HL-60 (cell line): ENCODE measurements at regions not wholly inside any gene's neighbourhood (a gene's known extent, or its start where the extent isn't known, plus 50 kb on each side); places are given as distances from the start of the nearest gene placed in this dataset.

ENCODE experiments used
- DNase-seq, 2 experiments: peaks; one replicate each; pipeline ENCODE4 v3.0.0-alpha.2; 2010 to 2020; ENCODE audit warnings: low read depth in 1 of 2, low spot score in 1 of 2
- H3K27ac ChIP-seq: fragments of 250-450 bp; sonication (Bioruptor Pico); replicated peaks from 2 replicates; pipeline ENCODE4 v1.5.1; 2020; ENCODE audit warnings: mild to moderate bottlenecking, moderate library complexity
- H3K27me3 ChIP-seq: fragments of 250-450 bp; sonication (Bioruptor Pico); 2 replicates; pipeline ENCODE4 v1.5.1; 2021; ENCODE audit warnings: mild to moderate bottlenecking, moderate library complexity; ENCODE audit not compliant: insufficient read depth, poor library complexity, severe bottlenecking
- H3K4me3 ChIP-seq: replicated peaks from 2 replicates; pipeline ENCODE4 v1.5.1; 2011; ENCODE audit warnings: mild to moderate bottlenecking, control low read depth, low read length; ENCODE audit not compliant: insufficient read depth
- GABPA ChIP-seq: IDR thresholded peaks from 2 replicates; pipeline ENCODE4 v1.6.1; 2012; ENCODE audit warnings: low read depth
- POLR2AphosphoS5 ChIP-seq: IDR thresholded peaks from 2 replicates; pipeline ENCODE4 v1.6.1; 2012; ENCODE audit warnings: low read depth
- SPI1 ChIP-seq: IDR thresholded peaks from 2 replicates; pipeline ENCODE4 v1.6.1; 2012; ENCODE audit warnings: low read depth, mild to moderate bottlenecking, borderline replicate concordance
- TF ChIP-seq, protein P1 (sequence below): IDR thresholded peaks from 2 replicates; pipeline ENCODE4 v1.6.1; 2012; ENCODE audit warnings: low read depth; ENCODE audit not compliant: insufficient replicate concordance
- TF ChIP-seq, protein P2 (sequence below): IDR thresholded peaks from one replicate; pipeline ENCODE4 v1.5.1; 2011; ENCODE audit warnings: low read length, control low read depth, inconsistent platforms; ENCODE audit not compliant: insufficient read depth

DNA sequence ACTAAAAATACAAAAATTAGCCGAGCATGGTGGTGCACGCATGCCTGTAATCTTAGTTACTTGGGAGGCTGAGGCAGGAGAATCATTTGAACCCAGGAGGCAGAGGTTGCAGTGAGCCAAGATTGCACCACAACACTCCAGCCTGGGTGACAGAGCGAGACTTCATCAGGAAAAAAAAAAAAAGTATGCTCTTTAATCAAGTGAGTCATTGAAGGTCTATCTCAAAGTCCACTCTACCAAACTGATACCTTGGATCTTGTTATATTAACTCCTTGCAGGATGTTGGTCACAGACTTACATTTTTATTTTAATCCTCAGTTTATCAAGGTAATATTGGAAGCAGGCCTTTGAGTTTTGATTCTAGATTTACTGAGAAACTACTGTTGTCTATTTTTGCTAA lies 348.7 kb downstream of the COL12A1 start:
- no peaks in the 10 kb centered on the region for H3K27me3 ChIP-seq
- no peak overlapping the region for H3K27ac ChIP-seq
- no peak overlapping the region for H3K4me3 ChIP-seq
- TF ChIP-seq POLR2AphosphoS5, result no peak
- TF ChIP-seq, protein P1, sequence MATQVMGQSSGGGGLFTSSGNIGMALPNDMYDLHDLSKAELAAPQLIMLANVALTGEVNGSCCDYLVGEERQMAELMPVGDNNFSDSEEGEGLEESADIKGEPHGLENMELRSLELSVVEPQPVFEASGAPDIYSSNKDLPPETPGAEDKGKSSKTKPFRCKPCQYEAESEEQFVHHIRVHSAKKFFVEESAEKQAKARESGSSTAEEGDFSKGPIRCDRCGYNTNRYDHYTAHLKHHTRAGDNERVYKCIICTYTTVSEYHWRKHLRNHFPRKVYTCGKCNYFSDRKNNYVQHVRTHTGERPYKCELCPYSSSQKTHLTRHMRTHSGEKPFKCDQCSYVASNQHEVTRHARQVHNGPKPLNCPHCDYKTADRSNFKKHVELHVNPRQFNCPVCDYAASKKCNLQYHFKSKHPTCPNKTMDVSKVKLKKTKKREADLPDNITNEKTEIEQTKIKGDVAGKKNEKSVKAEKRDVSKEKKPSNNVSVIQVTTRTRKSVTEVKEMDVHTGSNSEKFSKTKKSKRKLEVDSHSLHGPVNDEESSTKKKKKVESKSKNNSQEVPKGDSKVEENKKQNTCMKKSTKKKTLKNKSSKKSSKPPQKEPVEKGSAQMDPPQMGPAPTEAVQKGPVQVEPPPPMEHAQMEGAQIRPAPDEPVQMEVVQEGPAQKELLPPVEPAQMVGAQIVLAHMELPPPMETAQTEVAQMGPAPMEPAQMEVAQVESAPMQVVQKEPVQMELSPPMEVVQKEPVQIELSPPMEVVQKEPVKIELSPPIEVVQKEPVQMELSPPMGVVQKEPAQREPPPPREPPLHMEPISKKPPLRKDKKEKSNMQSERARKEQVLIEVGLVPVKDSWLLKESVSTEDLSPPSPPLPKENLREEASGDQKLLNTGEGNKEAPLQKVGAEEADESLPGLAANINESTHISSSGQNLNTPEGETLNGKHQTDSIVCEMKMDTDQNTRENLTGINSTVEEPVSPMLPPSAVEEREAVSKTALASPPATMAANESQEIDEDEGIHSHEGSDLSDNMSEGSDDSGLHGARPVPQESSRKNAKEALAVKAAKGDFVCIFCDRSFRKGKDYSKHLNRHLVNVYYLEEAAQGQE, result no peak
- TF ChIP-seq, protein P2, sequence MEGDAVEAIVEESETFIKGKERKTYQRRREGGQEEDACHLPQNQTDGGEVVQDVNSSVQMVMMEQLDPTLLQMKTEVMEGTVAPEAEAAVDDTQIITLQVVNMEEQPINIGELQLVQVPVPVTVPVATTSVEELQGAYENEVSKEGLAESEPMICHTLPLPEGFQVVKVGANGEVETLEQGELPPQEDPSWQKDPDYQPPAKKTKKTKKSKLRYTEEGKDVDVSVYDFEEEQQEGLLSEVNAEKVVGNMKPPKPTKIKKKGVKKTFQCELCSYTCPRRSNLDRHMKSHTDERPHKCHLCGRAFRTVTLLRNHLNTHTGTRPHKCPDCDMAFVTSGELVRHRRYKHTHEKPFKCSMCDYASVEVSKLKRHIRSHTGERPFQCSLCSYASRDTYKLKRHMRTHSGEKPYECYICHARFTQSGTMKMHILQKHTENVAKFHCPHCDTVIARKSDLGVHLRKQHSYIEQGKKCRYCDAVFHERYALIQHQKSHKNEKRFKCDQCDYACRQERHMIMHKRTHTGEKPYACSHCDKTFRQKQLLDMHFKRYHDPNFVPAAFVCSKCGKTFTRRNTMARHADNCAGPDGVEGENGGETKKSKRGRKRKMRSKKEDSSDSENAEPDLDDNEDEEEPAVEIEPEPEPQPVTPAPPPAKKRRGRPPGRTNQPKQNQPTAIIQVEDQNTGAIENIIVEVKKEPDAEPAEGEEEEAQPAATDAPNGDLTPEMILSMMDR, result no peak
- TF ChIP-seq GABPA, result no peak
- no peak for TF ChIP-seq SPI1
- DNase-seq, result no peak

GRCh38 chr6:74853991-74854390 lies 351.9 kb downstream of the COL12A1 start:
- TF ChIP-seq POLR2AphosphoS5, result no peak
- no peak overlapping the region for H3K27ac ChIP-seq
- no peak for DNase-seq

GRCh38 chr6:74851596-74851995 lies 354.3 kb downstream of the COL12A1 start:
- no peak for TF ChIP-seq SPI1
- TF ChIP-seq, protein P2, result no peak
- TF ChIP-seq, protein P1, result no peak
- no peak for TF ChIP-seq GABPA
- TF ChIP-seq POLR2AphosphoS5, result no peak
- DNase-seq, result no peak

More at GRCh38 chr6:74853991-74854390, 351.9 kb downstream of the COL12A1 start:
- no peak overlapping the region for H3K4me3 ChIP-seq
- no peaks in the 10 kb centered on the region for H3K27me3 ChIP-seq

DNA sequence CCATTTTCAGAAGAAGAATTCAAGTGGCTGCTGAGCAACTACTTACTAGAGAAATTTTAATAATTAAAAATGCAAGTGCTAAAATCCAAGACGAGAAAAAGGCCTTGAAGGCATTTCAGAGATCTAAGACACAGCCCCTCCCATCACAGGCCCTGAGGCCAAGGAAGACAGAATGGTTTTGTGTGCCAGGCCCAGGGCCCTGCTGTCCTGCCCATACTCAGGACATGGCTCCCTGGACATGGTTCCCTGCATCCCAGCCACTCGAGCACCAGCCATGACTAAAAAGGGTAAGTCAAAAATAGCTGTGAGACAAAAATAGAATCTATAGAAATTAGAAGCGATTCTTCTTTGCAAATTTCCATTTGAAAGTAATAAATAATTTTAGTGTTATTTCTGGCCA lies 364.9 kb downstream of the COL12A1 start:
- no peak overlapping the region for H3K4me3 ChIP-seq
- no peak for DNase-seq
- no peak overlapping the region for H3K27ac ChIP-seq
- no peaks in the 10 kb centered on the region for H3K27me3 ChIP-seq
- TF ChIP-seq POLR2AphosphoS5 (no peak), GABPA (no peak), SPI1 (no peak)
- TF ChIP-seq, protein P2, result no peak
- TF ChIP-seq, protein P1, result no peak

More at GRCh38 chr6:74851596-74851995, 354.3 kb downstream of the COL12A1 start:
- no peak overlapping the region for H3K4me3 ChIP-seq
- no peak overlapping the region for H3K27ac ChIP-seq
- H3K27me3 ChIP-seq, result no peaks in the 10 kb centered on the region
